ENCODE measurements at regions not wholly inside any gene's neighbourhood (a gene's known extent, or its start where the extent isn't known, plus 50 kb on each side); places are given as distances from the start of the nearest gene placed in this dataset.

DNA sequence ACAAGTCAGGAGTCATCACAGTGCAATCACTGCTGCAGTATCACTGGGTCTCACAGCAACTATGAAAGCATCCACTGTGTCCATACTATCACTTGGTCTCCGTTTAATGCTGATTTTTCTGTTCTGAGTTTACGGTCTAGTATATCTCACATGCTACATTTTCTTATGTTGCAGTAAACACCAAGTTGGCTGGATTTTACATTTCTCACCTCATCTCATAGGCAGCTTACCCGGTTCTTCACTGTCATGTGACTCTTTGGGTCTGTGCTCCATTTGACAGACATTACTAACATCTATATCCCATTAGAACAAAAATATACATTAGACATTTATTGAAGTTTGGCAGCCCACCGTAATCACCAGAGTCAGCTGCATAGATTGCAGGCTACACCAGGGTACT lies 115.7 kb upstream of the PRMT8 start:
- Histone ChIP-seq H3K4me1 (peaks cover 7% of the 10 kb centered on the region; the same call in 1 of the 2 replicates), H3K4me3 (ENCODE audit: low read depth, low read length) (no peak overlapping the region), H3K36me3 (ENCODE audit: control insufficient read depth, insufficient read depth, low read length) (no peaks in the 10 kb centered on the region), H3K27me3 (replicated peaks; ENCODE audit: control insufficient read depth, insufficient read depth, low read length) (no peaks in the 10 kb centered on the region; the same call in none of the 2 replicates), H3K9me3 (0 out of 2 replicates have a peak, but pooled peaks cover 10% of the 10 kb centered on the region)
- ChIA-PET CTCF (no interaction called here), POLR2A (no interaction called here)
- intact Hi-C loops (cut with micrococcal nuclease; ENCODE audit: unreplicated experiment): no loop called here
- no peak for DNase-seq
- Mint-ChIP-seq H3K27ac (ENCODE audit: unreplicated experiment) (no peak overlapping the region), H3K4me1 (ENCODE audit: low read depth, unreplicated experiment) (no peaks in the 10 kb centered on the region), H3K36me3 (ENCODE audit: insufficient read depth, unreplicated experiment) (no peaks in the 10 kb centered on the region), H3K27me3 (ENCODE audit: insufficient read depth, unreplicated experiment) (peaks cover 18% of the 10 kb centered on the region), H3K4me3 (ENCODE audit: unreplicated experiment) (no peak overlapping the region), H3K9me3 (ENCODE audit: unreplicated experiment) (no peaks in the 10 kb centered on the region)
- no TSS peak for BruUV-seq (replicated peaks)
- TF ChIP-seq, protein P1, sequence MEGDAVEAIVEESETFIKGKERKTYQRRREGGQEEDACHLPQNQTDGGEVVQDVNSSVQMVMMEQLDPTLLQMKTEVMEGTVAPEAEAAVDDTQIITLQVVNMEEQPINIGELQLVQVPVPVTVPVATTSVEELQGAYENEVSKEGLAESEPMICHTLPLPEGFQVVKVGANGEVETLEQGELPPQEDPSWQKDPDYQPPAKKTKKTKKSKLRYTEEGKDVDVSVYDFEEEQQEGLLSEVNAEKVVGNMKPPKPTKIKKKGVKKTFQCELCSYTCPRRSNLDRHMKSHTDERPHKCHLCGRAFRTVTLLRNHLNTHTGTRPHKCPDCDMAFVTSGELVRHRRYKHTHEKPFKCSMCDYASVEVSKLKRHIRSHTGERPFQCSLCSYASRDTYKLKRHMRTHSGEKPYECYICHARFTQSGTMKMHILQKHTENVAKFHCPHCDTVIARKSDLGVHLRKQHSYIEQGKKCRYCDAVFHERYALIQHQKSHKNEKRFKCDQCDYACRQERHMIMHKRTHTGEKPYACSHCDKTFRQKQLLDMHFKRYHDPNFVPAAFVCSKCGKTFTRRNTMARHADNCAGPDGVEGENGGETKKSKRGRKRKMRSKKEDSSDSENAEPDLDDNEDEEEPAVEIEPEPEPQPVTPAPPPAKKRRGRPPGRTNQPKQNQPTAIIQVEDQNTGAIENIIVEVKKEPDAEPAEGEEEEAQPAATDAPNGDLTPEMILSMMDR (IDR thresholded peaks at IDR 0.05; ENCODE audit: insufficient read depth in 1 of 2, low read depth in 1 of 2, low read length in 1 of 2, severe bottlenecking in 1 of 2, unreplicated experiment in 1 of 2): no peak

DNA sequence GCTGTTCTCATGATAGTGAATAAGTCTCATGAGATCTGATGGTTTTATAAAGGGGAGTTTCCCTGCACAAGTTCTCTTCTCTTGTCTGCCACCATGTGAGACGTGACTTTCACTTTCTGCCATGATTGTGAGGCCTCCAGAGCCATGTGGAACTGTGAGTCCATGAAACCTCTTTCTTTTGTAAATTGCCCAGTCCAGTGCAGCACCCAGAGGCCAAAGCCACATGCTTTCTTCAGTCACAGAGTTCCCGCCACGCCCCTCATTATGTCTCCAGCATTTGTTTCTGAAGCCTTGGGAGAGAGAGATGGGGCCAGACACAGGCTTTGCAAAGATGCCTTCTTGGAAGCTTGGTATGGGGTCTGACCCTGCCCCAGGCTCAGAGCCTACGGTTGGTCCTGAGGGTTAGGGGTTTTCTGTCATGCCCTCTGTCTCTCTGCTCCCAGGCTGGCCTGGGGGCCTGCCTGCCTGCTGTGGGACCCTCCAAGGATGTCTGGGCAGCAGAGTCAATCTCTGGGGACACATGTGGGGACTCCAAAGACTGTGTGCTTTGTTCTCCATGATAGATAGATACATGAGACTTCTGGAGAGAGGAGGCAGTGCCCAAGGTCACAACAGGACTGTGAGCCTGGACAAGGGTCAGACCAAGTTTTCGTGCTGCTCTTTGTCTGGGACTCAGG lies 114.1 kb upstream of the PRMT8 start:
- DNase-seq: no peak
- no peak overlapping the region for H3K4me3 ChIP-seq (ENCODE audit: low read depth, low read length)
- H3K27me3 Mint-ChIP-seq (ENCODE audit: insufficient read depth, unreplicated experiment): peaks cover 16% of the 10 kb centered on the region
- BruUV-seq (replicated peaks): no TSS peak
- no peaks in the 10 kb centered on the region for H3K4me1 Mint-ChIP-seq (ENCODE audit: low read depth, unreplicated experiment)
- ChIA-PET CTCF (no interaction called here), POLR2A (no interaction called here)
- H3K4me1 ChIP-seq: no peaks in the 10 kb centered on the region
- 0 out of 2 replicates have a peak, but pooled peaks cover 10% of the 10 kb centered on the region for H3K9me3 ChIP-seq
- no peak overlapping the region for H3K4me3 Mint-ChIP-seq (ENCODE audit: unreplicated experiment)
- no peaks in the 10 kb centered on the region for H3K36me3 ChIP-seq (ENCODE audit: control insufficient read depth, insufficient read depth, low read length)
- no peaks in the 10 kb centered on the region; the same call in none of the 2 replicates for H3K27me3 ChIP-seq (replicated peaks; ENCODE audit: control insufficient read depth, insufficient read depth, low read length)
- no peaks in the 10 kb centered on the region for H3K9me3 Mint-ChIP-seq (ENCODE audit: unreplicated experiment)
- intact Hi-C loops (cut with micrococcal nuclease; ENCODE audit: unreplicated experiment): no loop called here
- TF ChIP-seq, protein P1 (IDR thresholded peaks at IDR 0.05; ENCODE audit: insufficient read depth in 1 of 2, low read depth in 1 of 2, low read length in 1 of 2, severe bottlenecking in 1 of 2, unreplicated experiment in 1 of 2): no peak
- no peaks in the 10 kb centered on the region for H3K36me3 Mint-ChIP-seq (ENCODE audit: insufficient read depth, unreplicated experiment)
- H3K27ac Mint-ChIP-seq (ENCODE audit: unreplicated experiment): no peak overlapping the region

DNA sequence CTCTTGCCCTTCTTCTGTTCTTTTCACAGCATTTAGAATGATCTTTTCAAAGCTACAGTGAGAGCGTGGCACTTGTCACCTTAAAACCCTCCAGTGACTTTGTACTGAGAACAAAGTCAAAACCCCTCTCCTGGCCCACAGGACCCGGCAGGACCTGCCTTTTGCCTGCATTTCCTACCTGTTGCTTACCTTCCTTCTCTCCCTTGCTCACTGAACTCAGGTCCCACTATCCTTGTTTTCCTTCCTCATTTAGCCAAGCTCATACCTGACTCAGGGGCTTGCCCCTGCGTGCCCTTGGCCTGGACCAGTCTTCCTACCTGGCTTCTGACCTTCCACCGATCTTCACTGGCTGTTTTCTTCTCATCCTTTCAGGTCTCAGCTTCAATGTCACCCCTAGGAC lies 112.3 kb upstream of the PRMT8 start:
- no peak overlapping the region for H3K27ac Mint-ChIP-seq (ENCODE audit: unreplicated experiment)
- POLR2A ChIA-PET: no interaction called here

More for the DNA sequence above, 112.3 kb upstream of the PRMT8 start:
- Mint-ChIP-seq H3K27me3 (ENCODE audit: insufficient read depth, unreplicated experiment) (peaks cover 13% of the 10 kb centered on the region), H3K36me3 (ENCODE audit: insufficient read depth, unreplicated experiment) (no peaks in the 10 kb centered on the region), H3K4me1 (ENCODE audit: low read depth, unreplicated experiment) (no peaks in the 10 kb centered on the region), H3K4me3 (ENCODE audit: unreplicated experiment) (no peak overlapping the region), H3K9me3 (ENCODE audit: unreplicated experiment) (no peaks in the 10 kb centered on the region)
- TF ChIP-seq, protein P1 (IDR thresholded peaks at IDR 0.05; ENCODE audit: insufficient read depth in 1 of 2, low read depth in 1 of 2, low read length in 1 of 2, severe bottlenecking in 1 of 2, unreplicated experiment in 1 of 2): no peak
- CTCF ChIA-PET: no interaction called here
- no peak for DNase-seq
- Histone ChIP-seq H3K4me3 (ENCODE audit: low read depth, low read length) (no peak overlapping the region), H3K4me1 (no peaks in the 10 kb centered on the region), H3K27me3 (replicated peaks; ENCODE audit: control insufficient read depth, insufficient read depth, low read length) (no peaks in the 10 kb centered on the region; the same call in none of the 2 replicates), H3K36me3 (ENCODE audit: control insufficient read depth, insufficient read depth, low read length) (no peaks in the 10 kb centered on the region), H3K9me3 (0 out of 2 replicates have a peak, but pooled peaks cover 10% of the 10 kb centered on the region)
- no TSS peak for BruUV-seq (replicated peaks)
- intact Hi-C loops (cut with micrococcal nuclease; ENCODE audit: unreplicated experiment): no loop called here

All from Caco-2 (cell line).